MCF 10A (cell line): ENCODE measurements at regions not wholly inside any gene's neighbourhood (a gene's known extent, or its start where the extent isn't known, plus 50 kb on each side); places are given as distances from the start of the nearest gene placed in this dataset.

Source experiments
- BruUV-seq: library from RNA; stranded (reverse); fragments of 400-500 nt; replicated peaks from 2 replicates; lab custom pipeline; 2021; lab: Mats Ljungman, UMichigan
- CTCF ChIA-PET: fragments of 300-600 bp; sonication (Branson Sonifier 250); formaldehyde crosslinking; extraction: SDS; loops from one replicate; lab custom pipeline; 2021; ENCODE audit warnings: antibody characterized with exemption, inconsistent platforms; lab: Yijun Ruan, JAX
- POLR2A ChIA-PET: fragments of 300-600, 350-650 bp; sonication (Branson Sonifier 250); formaldehyde crosslinking; extraction: SDS; loops from one replicate; lab custom pipeline; 2020; ENCODE audit warnings: antibody characterized with exemption, inconsistent platforms; lab: Yijun Ruan, JAX
- DNase-seq: peaks from one replicate; pipeline ENCODE4 v3.0.0-alpha.2; 2018; ENCODE audit not compliant: unreplicated experiment
- H3K27ac Mint-ChIP-seq: one replicate; pipeline ENCODE4 v1.8.0; 2022; ENCODE audit warnings: mild to moderate bottlenecking, low read depth, mixed read lengths; ENCODE audit not compliant: unreplicated experiment
- H3K27me3 Mint-ChIP-seq: one replicate; pipeline ENCODE4 v1.8.0; 2022; ENCODE audit warnings: mixed read lengths; ENCODE audit not compliant: insufficient read depth, unreplicated experiment
- H3K36me3 Mint-ChIP-seq: one replicate; pipeline ENCODE4 v1.8.0; 2022; ENCODE audit warnings: mild to moderate bottlenecking, moderate library complexity, mixed read lengths; ENCODE audit not compliant: insufficient read depth, unreplicated experiment
- H3K4me1 Mint-ChIP-seq: one replicate; pipeline ENCODE4 v1.8.0; 2022; ENCODE audit warnings: mixed read lengths; ENCODE audit not compliant: insufficient read depth, unreplicated experiment
- H3K4me3 Mint-ChIP-seq: one replicate; pipeline ENCODE4 v1.8.0; 2022; ENCODE audit warnings: mild to moderate bottlenecking, moderate library complexity, mixed read lengths; ENCODE audit not compliant: unreplicated experiment
- H3K9me3 Mint-ChIP-seq: one replicate; pipeline ENCODE4 v1.8.0; 2022; ENCODE audit warnings: mixed read lengths; ENCODE audit not compliant: unreplicated experiment
- CTCF ChIP-seq: fragments of 200-600 bp; IDR thresholded peaks from one replicate; pipeline ENCODE4 v1.8.0; 2022; ENCODE audit warnings: antibody characterized with exemption, mild to moderate bottlenecking; ENCODE audit not compliant: unreplicated experiment
- intact Hi-C: fragments of 100-400 bp; cut with micrococcal nuclease; formaldehyde crosslinking; loops from 2 replicates; pipeline ENCODE4 v1.14.1; 2022

GRCh38 chr5:36739751-36740221, 133.4 kb downstream of the SLC1A3 start:
- peak; percentile 77 for DNase-seq
- ChIA-PET POLR2A (interaction anchor here (0.8 kb wide), 1 partner anchor 128 kb away, joined by 3 read pairs; no protein-coding TSS in a partner anchor), CTCF (interaction anchor here (0.5 to 3.7 kb wide), 23 partner anchors 9 to 520 kb away, joined by 3 to 30 read pairs (median 4); no protein-coding TSS in a partner anchor)
- BruUV-seq = no TSS peak
- Mint-ChIP-seq H3K36me3 (no peaks in the 10 kb centered on the region), H3K27ac (no peak overlapping the region), H3K9me3 (no peaks in the 10 kb centered on the region), H3K27me3 (peaks cover 15% of the 10 kb centered on the region), H3K4me3 (no peak overlapping the region), H3K4me1 (peaks cover 8% of the 10 kb centered on the region)
- intact Hi-C loops = loop anchor here (2.0 kb wide), 1 partner anchor 205 kb away; no protein-coding TSS in a partner anchor
- peak; percentile 87 for TF ChIP-seq CTCF

GRCh38 chr5:36740259-36740898, 134.0 kb downstream of the SLC1A3 start:
- Mint-ChIP-seq H3K36me3 (no peaks in the 10 kb centered on the region), H3K4me1 (peaks cover 14% of the 10 kb centered on the region), H3K9me3 (no peaks in the 10 kb centered on the region), H3K27me3 (peaks cover 9% of the 10 kb centered on the region), H3K4me3 (no peak overlapping the region), H3K27ac (no peak overlapping the region)
- no peak for DNase-seq
- BruUV-seq = no TSS peak
- TF ChIP-seq CTCF = no peak
- CTCF ChIA-PET = interaction anchor here (0.5 to 3.7 kb wide), 18 partner anchors 8 to 521 kb away, joined by 3 to 30 read pairs (median 4); no protein-coding TSS in a partner anchor
- intact Hi-C loops = loop anchor here (2.0 kb wide), 1 partner anchor 204 kb away; no protein-coding TSS in a partner anchor
- POLR2A ChIA-PET = interaction anchor here (0.8 kb wide), 1 partner anchor 128 kb away, joined by 3 read pairs; no protein-coding TSS in a partner anchor

- Mint-ChIP-seq H3K4me3 (no peak overlapping the region), H3K27ac (no peak overlapping the region), H3K4me1 (peaks cover 17% of the 10 kb centered on the region), H3K36me3 (no peaks in the 10 kb centered on the region), H3K9me3 (no peaks in the 10 kb centered on the region), H3K27me3 (peaks cover 2% of the 10 kb centered on the region)
- POLR2A ChIA-PET = no interaction called here
- no TSS peak for BruUV-seq
- DNase-seq = no peak
- CTCF ChIA-PET = interaction anchor here (0.8 to 3.7 kb wide), 5 partner anchors 11 to 264 kb away, joined by 3 to 30 read pairs (median 9); no protein-coding TSS in a partner anchor
- no peak for TF ChIP-seq CTCF
- intact Hi-C loops = loop anchor here (2.0 kb wide), 1 partner anchor 204 kb away; no protein-coding TSS in a partner anchor
These were observed 134.7 kb downstream of the SLC1A3 start for GRCh38 chr5:36741128-36741527.
